A204.1 (cell line): ENCODE measurements at regions not wholly inside any gene's neighbourhood (a gene's known extent, or its start where the extent isn't known, plus 50 kb on each side); places are given as distances from the start of the nearest gene placed in this dataset.
A peak's percentile ranks its signal among the peaks of the same experiment; 100 is the strongest.

Experiments
- FAIRE-seq: peaks from 2 replicates; lab custom pipeline; 2012; peaks lifted over from hg19 to GRCh38; lab: Jason Lieb, UNC

- no peak for FAIRE-seq
These were observed 436.3 kb upstream of the CHST9 start for GRCh38 chr18:27621236-27621890.

DNA sequence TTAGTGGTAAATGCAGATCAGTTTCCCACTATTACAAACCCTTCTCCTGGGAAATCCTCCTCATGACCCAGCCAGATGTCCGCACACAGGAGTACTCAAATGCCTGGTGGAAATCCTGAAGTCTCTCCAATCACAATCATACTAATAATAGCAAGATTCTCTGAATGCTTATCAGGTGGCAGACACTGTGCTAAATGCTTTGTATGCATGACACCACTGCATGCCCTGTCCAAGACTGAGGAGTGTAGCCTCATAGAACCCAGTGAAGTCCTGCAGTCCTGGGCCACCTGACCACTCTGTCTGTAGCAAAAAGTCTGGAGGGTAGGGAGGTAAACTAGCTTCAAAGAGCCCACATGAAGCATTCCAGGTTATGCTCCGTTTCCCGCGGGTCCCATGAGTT lies 434.8 kb upstream of the CHST9 start:
- no peak for FAIRE-seq

GRCh38 chr18:27619090-27619772 lies 434.1 kb upstream of the CHST9 start:
- FAIRE-seq, result no peak

- FAIRE-seq, result no peak
These were observed 431.2 kb upstream of the CHST9 start for GRCh38 chr18:27616324-27616723.

DNA sequence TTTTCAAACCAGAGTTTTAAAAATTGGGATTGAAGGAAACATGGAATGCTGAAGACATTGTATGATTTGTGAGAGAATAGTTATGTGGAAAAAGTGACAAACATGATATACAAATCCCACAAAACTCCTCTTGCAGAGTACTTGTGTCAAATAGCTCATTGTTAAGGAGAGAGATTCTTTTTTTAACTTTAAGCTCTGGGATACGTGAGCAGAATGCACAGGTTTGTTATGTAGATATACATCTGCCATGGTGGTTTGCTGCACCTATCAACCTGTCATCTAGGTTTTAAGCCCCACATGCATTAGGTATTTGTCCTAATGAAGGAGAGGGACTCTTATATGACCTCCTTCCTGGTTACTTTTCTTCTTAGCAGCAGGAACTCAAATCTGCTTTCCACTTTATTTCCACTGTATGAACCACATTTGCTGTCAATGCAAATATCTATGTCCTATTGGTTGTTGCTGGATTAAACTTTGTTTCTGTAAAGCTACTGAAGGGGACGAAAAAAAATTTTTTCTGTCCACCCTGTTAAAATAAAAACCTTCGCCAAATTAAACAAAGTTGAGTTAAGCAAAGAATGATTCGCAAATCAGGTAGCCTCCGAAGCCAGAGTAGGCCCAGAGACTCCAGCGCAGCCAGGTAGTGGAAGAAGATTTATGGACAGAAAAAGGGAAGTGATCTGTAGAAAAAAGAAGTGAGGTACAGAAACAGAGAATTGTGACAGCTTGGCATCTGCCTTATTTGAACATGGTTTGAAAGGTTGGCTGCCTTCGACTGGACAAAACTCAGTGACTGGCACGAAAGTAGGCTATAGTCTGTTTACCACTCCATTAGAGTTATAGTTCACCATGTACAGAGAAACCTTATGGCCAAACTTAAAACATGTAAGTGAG lies 430.1 kb upstream of the CHST9 start:
- no peak for FAIRE-seq

DNA sequence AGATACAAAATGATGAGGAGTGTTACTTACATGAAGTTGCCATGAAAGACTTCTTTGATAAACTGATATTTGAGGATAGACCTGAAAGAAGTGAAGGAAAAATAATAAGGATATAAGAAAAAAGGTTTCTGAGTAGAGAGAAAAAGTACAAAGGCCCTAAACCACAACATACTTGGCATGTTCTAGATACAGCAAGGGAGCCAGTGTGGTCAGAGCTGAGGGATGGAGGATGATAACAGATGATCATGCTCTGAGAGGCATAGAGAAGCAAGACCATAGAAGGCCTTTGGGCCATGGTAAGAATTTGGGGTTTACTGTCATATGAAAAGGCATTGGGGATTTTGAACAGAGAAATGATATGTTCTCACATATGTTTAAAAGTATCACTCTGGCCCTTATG lies 424.1 kb upstream of the CHST9 start:
- FAIRE-seq, result no peak

GRCh38 chr18:27608742-27609141 lies 423.6 kb upstream of the CHST9 start:
- no peak for FAIRE-seq

GRCh38 chr18:27608174-27608573 lies 423.1 kb upstream of the CHST9 start:
- no peak for FAIRE-seq

GRCh38 chr18:27606741-27607140 lies 421.6 kb upstream of the CHST9 start:
- no peak for FAIRE-seq

DNA sequence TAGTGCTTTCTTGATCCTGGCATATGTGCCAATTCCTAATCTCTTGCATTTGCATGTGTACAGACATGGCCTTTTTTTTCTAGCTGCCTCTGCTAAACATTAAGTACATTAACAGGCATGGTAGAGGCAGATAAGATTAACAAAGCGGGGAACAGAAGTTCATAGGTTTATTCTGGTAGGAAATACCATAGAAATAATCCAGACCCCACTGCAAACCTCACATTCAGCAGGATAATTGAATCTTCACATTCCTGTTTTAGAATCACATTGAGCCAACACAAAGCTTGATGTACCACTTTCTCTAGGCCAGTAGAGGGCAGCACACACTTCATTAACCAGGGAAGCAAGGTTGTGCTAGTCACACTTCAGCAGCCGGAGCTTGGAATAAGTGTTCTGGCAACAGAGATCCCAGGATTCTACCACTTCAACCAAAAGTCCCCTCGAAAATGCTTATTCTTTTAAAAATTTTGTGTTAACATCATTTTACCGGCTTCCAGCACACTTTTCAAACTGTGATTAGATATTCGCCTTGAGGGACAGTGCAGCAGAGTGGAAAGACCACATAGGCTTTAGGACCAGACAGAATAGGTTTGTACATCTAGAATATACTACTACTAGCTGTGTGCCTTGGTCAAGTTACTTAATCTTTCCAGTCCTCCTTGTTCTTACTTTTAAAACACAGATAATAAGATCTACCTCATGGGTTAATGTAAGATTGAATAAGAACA lies 420.2 kb upstream of the CHST9 start:
- FAIRE-seq, result peak; percentile 76

DNA sequence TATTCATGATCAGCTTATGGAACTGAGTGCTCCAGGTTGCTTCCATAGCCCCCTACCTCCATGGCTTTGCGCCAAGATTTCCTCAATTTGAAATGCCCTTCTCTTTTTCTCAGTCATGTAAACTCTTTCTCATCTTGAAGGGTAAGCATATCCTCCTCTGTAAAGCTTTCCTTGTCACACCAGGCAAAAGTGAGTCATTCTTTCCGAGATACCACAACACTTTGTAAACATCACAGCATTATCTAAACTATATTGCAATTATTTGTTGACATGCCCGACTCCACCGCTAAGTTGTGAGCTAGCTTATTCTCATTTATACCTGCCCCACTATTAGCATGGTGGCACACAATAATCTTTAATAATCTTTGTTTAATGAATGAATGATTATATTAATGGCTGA lies 419.5 kb upstream of the CHST9 start:
- no peak for FAIRE-seq

- FAIRE-seq, result no peak
These were observed 417.0 kb upstream of the CHST9 start for GRCh38 chr18:27602092-27602491.

- no peak for FAIRE-seq
These were observed 415.1 kb upstream of the CHST9 start for GRCh38 chr18:27600245-27600644.

- no peak for FAIRE-seq
These were observed 414.2 kb upstream of the CHST9 start for GRCh38 chr18:27599202-27599829.

GRCh38 chr18:27595113-27595838 lies 410.2 kb upstream of the CHST9 start:
- FAIRE-seq, result no peak

GRCh38 chr18:27585602-27586173 lies 400.6 kb upstream of the CHST9 start:
- FAIRE-seq, result no peak

- no peak for FAIRE-seq
These were observed 398.4 kb upstream of the CHST9 start for GRCh38 chr18:27583466-27583865.

DNA sequence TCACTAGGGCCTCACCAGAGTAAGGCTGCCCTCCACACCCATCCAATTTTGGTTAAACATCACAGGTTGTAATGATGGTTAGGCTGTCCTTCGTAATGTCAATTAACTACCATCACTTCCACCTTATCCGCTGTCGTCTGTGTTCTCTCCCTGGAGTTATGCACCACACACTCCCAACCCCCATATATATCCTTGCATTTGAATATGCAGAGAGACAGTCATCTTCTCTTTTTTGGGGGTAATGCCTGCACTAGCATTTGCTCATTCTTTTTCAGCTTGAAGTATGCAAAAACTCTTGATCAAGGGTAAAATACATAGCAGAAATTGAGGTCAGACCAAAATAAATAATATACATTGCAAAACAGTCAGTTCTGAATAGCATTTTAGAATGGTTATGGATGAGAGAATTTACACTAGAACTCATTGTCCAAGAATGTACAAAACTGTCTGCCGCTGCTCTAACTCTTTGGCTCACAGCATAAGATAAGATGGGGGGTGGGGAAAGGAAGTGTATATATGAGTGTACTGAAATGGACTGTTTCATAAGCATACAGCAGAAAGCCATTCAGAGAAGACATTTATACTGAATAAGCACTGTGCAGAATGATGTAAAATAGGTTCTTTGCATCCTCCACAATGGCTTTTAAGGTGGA lies 397.8 kb upstream of the CHST9 start:
- no peak for FAIRE-seq

- no peak for FAIRE-seq
These were observed 396.3 kb upstream of the CHST9 start for GRCh38 chr18:27581296-27581904.

DNA sequence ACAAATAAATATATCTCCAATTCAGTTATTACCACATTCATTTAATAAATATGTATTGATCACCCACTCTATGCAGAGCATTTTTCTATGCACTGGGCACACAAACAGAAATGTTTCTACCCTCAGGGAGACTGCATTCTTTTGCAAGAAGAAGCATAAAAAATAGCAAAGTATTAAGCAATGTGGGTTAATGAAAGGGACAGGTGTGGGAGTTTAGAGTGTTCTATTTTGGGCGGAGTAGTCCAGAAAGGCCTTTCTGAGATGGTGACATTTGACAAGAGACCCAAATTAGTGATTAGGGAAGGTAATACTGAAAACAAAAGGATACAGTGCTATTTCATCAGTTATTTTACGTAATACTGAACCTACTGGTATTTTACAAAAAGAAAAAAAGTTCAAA lies 394.3 kb upstream of the CHST9 start:
- FAIRE-seq, result no peak
